Stimulated activated CD4-positive, alpha-beta T cell treated with anti-CD3 and anti-CD28 coated beads, Interleukin-2, amount 100 ng/mL, for 48 hours (primary cell): ENCODE measurements at regions not wholly inside any gene's neighbourhood (a gene's known extent, or its start where the extent isn't known, plus 50 kb on each side); places are given as distances from the start of the nearest gene placed in this dataset.
"Not testable (repeated sequence)": the region's sequence is repeated elsewhere in the genome, so short reads cannot be mapped to it uniquely, and the experiment has no call there.

Experiments used
- DNase-seq, 2 donors: peaks; one replicate each; pipeline ENCODE4 v3.0.0-alpha.2; 2020

- DNase-seq = no peak
Measured at GRCh38 chrX:144494074-144494473, 610.2 kb downstream of the UBE2NL start.

GRCh38 chrX:144531877-144532276, 648.0 kb downstream of the UBE2NL start:
- no peak for DNase-seq

- no peak for DNase-seq
Measured at GRCh38 chrX:144566592-144566991, 680.7 kb upstream of the SPANXN1 start.

GRCh38 chrX:144586756-144587155, 660.5 kb upstream of the SPANXN1 start:
- no peak for DNase-seq

- no peak for DNase-seq
Measured at GRCh38 chrX:144592036-144592435, 655.3 kb upstream of the SPANXN1 start.

- no peak for DNase-seq
Measured at GRCh38 chrX:144601010-144601409, 646.3 kb upstream of the SPANXN1 start.

GRCh38 chrX:144612076-144612475, 635.2 kb upstream of the SPANXN1 start:
- DNase-seq = no peak

- no peak for DNase-seq
Measured at GRCh38 chrX:144616317-144616716, 631.0 kb upstream of the SPANXN1 start.

- DNase-seq = no peak
Measured at GRCh38 chrX:144627947-144628346, 619.4 kb upstream of the SPANXN1 start.

GRCh38 chrX:144634451-144634850, 612.9 kb upstream of the SPANXN1 start:
- DNase-seq = not testable (repeated sequence)

- no peak for DNase-seq
Measured at GRCh38 chrX:144637731-144638130, 609.6 kb upstream of the SPANXN1 start.

- DNase-seq = no peak
Measured at GRCh38 chrX:144648788-144649187, 598.5 kb upstream of the SPANXN1 start.

GRCh38 chrX:144681501-144681900, 565.8 kb upstream of the SPANXN1 start:
- no peak for DNase-seq

- no peak for DNase-seq
Measured at GRCh38 chrX:144683247-144683646, 564.1 kb upstream of the SPANXN1 start.

- DNase-seq = no peak
Measured at GRCh38 chrX:144709841-144710240, 537.5 kb upstream of the SPANXN1 start.

- no peak for DNase-seq
Measured at GRCh38 chrX:144715337-144715736, 532.0 kb upstream of the SPANXN1 start.

- DNase-seq = no peak
Measured at GRCh38 chrX:144716187-144716586, 531.1 kb upstream of the SPANXN1 start.

GRCh38 chrX:144717682-144718081, 529.6 kb upstream of the SPANXN1 start:
- DNase-seq = no peak

- DNase-seq = peak in 1 of 2 donors; percentile 1
Measured at GRCh38 chrX:144722307-144722706, 525.0 kb upstream of the SPANXN1 start.

GRCh38 chrX:144730471-144730870, 516.8 kb upstream of the SPANXN1 start:
- DNase-seq = no peak

- no peak for DNase-seq
Measured at GRCh38 chrX:144732588-144732987, 514.7 kb upstream of the SPANXN1 start.

GRCh38 chrX:144738246-144738645, 509.1 kb upstream of the SPANXN1 start:
- DNase-seq = no peak

GRCh38 chrX:144768540-144768939, 478.8 kb upstream of the SPANXN1 start:
- no peak for DNase-seq

- not testable (repeated sequence) for DNase-seq
Measured at GRCh38 chrX:144783528-144783927, 463.8 kb upstream of the SPANXN1 start.

GRCh38 chrX:144790148-144790547, 457.2 kb upstream of the SPANXN1 start:
- no peak for DNase-seq

- no peak for DNase-seq
Measured at GRCh38 chrX:144791298-144791697, 456.0 kb upstream of the SPANXN1 start.
